ENCODE measurements at regions not wholly inside any gene's neighbourhood (a gene's known extent, or its start where the extent isn't known, plus 50 kb on each side); places are given as distances from the start of the nearest gene placed in this dataset.

DNA sequence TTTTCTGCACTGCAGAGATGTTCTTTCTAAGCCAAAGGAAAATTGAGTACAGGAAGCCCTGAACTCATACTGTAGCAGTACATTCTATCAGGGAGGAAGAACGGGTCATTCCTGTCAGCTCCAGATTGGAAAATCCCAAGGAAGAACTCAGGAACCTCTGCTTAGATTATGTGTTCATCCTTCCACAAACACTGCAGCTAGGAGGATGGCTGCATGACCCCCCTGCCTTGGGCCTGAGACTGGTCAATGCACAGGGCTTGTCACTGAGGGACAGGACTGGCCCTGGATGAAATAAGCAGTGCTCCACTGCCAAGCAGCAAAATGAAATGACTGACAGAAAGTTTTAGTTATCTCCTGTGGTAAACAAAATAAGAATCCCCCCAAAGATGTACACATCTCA is 1406.8 kb upstream of the TMEM132C start:
- TF ChIP-seq, protein P1, sequence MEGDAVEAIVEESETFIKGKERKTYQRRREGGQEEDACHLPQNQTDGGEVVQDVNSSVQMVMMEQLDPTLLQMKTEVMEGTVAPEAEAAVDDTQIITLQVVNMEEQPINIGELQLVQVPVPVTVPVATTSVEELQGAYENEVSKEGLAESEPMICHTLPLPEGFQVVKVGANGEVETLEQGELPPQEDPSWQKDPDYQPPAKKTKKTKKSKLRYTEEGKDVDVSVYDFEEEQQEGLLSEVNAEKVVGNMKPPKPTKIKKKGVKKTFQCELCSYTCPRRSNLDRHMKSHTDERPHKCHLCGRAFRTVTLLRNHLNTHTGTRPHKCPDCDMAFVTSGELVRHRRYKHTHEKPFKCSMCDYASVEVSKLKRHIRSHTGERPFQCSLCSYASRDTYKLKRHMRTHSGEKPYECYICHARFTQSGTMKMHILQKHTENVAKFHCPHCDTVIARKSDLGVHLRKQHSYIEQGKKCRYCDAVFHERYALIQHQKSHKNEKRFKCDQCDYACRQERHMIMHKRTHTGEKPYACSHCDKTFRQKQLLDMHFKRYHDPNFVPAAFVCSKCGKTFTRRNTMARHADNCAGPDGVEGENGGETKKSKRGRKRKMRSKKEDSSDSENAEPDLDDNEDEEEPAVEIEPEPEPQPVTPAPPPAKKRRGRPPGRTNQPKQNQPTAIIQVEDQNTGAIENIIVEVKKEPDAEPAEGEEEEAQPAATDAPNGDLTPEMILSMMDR (IDR thresholded peaks at IDR 0.05): no peak
- TF ChIP-seq POLR2A (IDR thresholded peaks at IDR 0.05): no peak
- no peak overlapping the region for H3K4me3 ChIP-seq
- intact Hi-C loops (cut with DNase I): no loop called here
- WGBS, 4 donors: 42 to 76% (median 68%) methylated on average over 1 of the region's 1 CpG
- no peaks in the 10 kb centered on the region for H3K9me3 ChIP-seq (replicated peaks in 1 of 3)
- no peaks in the 10 kb centered on the region for H3K4me1 ChIP-seq (replicated peaks in 1 of 2)
- H3K27me3 ChIP-seq: no peaks in the 10 kb centered on the region
- no peaks in the 10 kb centered on the region for H3K36me3 ChIP-seq (replicated peaks in 1 of 2)
- H3K27ac ChIP-seq: no peak overlapping the region
- no peak for DNase-seq

DNA sequence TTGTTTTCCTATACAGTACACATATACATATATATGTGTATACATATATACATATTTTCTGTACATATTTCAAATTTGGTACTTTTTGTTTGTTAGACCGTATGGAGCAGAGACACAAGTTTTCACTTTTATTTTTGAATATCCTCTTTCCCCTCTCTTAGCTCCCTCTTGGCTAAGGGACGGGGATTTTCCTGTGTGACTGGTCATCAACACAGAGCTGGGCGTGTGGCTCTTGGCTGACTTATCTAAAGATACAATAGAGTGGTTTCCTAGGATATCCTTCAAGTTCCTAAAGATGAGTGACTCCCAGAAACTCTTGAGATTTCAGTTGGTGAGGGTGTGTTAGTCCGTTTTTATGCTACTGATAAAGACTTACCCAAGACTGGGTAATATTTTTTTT is 1404.5 kb upstream of the TMEM132C start:
- DNase-seq: no peak
- intact Hi-C loops (cut with DNase I): no loop called here
- Histone ChIP-seq H3K9me3 (replicated peaks in 1 of 3) (no peaks in the 10 kb centered on the region), H3K4me3 (no peak overlapping the region), H3K4me1 (replicated peaks in 1 of 2) (no peaks in the 10 kb centered on the region), H3K27ac (no peak overlapping the region), H3K27me3 (no peaks in the 10 kb centered on the region), H3K36me3 (replicated peaks in 1 of 2) (no peaks in the 10 kb centered on the region)
- TF ChIP-seq POLR2A (IDR thresholded peaks at IDR 0.05): no peak
- TF ChIP-seq, protein P1 (IDR thresholded peaks at IDR 0.05): no peak
- 55 to 69% (median 64%) methylated on average over 4 of the region's 4 CpGs for WGBS, 4 donors

GRCh38 chr12:126869644-126870043 is 1397.3 kb upstream of the TMEM132C start:
- no peaks in the 10 kb centered on the region for H3K4me1 ChIP-seq (replicated peaks in 1 of 2)
- no peaks in the 10 kb centered on the region for H3K36me3 ChIP-seq (replicated peaks in 1 of 2)
- H3K27ac ChIP-seq: no peak overlapping the region
- WGBS, 4 donors: 69 to 78% (median 70%) methylated on average over 2 of the region's 2 CpGs
- intact Hi-C loops (cut with DNase I): loop anchor here in 1 of 2 donors (5.0 kb wide), 1 partner anchor 1687 kb away; no protein-coding TSS in a partner anchor
- no peak overlapping the region for H3K4me3 ChIP-seq
- no peak for DNase-seq
- H3K9me3 ChIP-seq (replicated peaks in 1 of 3): no peaks in the 10 kb centered on the region
- no peaks in the 10 kb centered on the region for H3K27me3 ChIP-seq
- TF ChIP-seq, protein P1 (IDR thresholded peaks at IDR 0.05): no peak
- no peak for TF ChIP-seq POLR2A (IDR thresholded peaks at IDR 0.05)

DNA sequence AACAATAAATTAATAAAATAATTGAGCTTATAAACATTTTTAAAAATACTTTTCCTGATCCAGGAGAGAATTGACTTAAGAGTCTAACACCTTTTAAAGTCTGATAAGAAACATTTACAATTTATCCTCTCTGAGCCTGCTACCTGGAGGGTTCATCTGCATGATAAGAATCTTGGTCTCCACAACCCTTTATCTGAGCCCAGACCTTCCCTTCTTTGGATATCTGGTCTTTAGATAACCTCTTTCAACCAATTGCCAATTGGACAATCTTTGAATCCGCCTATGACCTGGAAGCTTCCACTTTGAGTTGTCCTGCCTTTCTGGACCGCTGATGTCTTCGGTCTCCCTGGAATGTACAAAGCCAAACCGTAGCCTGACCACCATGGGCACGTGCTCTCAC is 1393.3 kb upstream of the TMEM132C start:
- intact Hi-C loops (cut with DNase I): loop anchor here in 1 of 2 donors (5.0 kb wide), 1 partner anchor 1691 kb away; no protein-coding TSS in a partner anchor
- TF ChIP-seq POLR2A (IDR thresholded peaks at IDR 0.05): no peak
- TF ChIP-seq, protein P1 (IDR thresholded peaks at IDR 0.05): no peak
- Histone ChIP-seq H3K4me1 (replicated peaks in 1 of 2) (no peaks in the 10 kb centered on the region), H3K9me3 (replicated peaks in 1 of 3) (no peaks in the 10 kb centered on the region), H3K27me3 (no peaks in the 10 kb centered on the region), H3K4me3 (no peak overlapping the region), H3K27ac (no peak overlapping the region), H3K36me3 (replicated peaks in 1 of 2) (no peaks in the 10 kb centered on the region)
- 81 to 93% (median 85%) methylated on average over 5 of the region's 5 CpGs for WGBS, 4 donors
- DNase-seq: no peak

Data from adrenal gland (tissue), 9 donors.